Activated gamma-delta T cell treated with Interleukin-2 at 50 U/mL for 16 hours (primary cell): ENCODE measurements at regions not wholly inside any gene's neighbourhood (a gene's known extent, or its start where the extent isn't known, plus 50 kb on each side); places are given as distances from the start of the nearest gene placed in this dataset.
"Not testable (repeated sequence)": the region's sequence is repeated elsewhere in the genome, so short reads cannot be mapped to it uniquely, and the experiment has no call there.

ENCODE experiments used
- DNase-seq: peaks from one replicate; pipeline ENCODE4 v3.0.0-alpha.2; 2020

DNA sequence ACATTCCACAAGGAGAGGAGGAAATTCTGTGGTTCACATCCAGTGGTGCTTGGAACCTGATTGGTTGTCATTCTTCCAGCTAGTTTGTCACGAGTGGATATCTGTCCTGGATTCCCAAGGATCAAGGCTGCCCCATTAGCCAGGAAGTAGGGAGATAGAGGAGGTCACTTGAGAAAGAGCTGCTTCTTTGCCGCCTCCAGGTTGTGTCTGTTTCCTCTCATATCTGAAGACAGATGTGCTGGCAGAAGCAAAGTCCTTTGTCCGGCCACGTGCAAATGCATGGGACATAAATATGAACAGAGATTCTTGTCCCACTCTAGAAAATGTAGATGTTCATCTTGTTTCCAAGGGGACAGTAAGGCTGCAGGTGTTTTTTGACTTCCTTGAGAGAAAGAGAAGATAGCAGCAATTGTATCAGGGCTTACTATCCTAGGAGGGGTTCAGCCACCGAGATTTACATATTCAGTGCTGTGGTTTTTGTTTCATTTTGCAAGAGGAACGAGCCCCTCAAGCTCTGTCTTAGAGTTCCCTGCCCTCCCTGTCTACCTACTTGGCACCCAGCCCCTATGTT, 174.4 kb downstream of the RPIA start:
- no peak for DNase-seq

DNA sequence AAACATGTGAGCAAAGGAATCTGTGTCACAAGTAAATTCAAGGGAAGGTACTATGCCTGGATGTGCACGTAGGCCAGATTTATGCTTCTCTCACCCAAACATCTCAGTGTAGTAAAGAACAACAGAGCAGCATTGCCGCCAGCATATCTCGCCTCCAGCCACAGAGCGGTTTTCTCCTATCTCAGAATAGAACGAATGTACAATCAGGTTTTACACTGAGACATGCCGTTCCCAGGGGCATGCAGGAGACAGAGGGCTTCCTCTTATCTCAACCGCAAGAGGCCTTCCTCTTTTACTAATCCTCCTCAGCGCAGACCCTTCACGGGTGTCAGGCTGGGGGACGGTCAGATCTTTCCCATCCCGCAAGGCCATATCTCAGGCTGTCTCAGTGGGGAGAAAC, 175.3 kb downstream of the RPIA start:
- DNase-seq: no peak

- no peak for DNase-seq
These were observed 177.4 kb downstream of the RPIA start for GRCh38 chr2:88868861-88869260.

GRCh38 chr2:88870267-88870839, 178.9 kb downstream of the RPIA start:
- no peak for DNase-seq

DNA sequence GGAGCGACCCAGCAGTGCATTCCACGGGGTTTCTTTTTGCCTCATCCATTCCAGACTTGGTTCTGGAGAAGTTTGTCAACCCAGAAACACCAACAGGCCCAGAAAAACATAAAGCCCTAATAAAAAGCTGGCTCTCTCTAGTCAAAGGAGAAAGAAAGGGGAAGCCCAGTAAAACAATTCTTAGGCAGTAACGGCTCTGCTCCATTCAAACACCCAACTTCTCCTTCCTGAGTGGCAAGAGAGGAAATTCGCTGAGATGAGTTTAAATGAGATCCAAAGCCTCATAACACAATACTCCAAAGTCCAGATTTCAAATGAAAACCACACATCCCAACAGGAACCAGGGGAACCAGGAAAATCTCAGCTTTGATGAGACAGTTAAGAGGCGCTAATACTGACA, 179.9 kb downstream of the RPIA start:
- DNase-seq: no peak

DNA sequence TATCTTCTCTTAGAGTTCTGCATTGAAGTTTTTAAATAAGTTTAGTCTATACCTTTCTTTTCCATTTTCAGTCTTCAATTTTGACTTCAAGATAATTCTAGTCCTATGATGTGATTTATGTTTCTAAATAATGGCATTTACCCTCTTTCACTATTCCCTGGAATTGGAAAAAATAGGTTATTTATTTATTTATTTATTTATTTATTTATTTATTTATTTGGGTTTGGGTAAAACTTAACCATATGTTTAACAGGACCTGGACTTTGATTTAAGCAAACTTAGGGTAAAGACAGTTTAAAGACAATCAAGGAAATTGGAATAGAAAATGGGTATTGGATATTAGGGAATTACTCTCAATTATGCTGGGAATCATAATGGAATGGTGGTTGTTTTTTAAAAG, 182.1 kb downstream of the RPIA start:
- DNase-seq: no peak

DNA sequence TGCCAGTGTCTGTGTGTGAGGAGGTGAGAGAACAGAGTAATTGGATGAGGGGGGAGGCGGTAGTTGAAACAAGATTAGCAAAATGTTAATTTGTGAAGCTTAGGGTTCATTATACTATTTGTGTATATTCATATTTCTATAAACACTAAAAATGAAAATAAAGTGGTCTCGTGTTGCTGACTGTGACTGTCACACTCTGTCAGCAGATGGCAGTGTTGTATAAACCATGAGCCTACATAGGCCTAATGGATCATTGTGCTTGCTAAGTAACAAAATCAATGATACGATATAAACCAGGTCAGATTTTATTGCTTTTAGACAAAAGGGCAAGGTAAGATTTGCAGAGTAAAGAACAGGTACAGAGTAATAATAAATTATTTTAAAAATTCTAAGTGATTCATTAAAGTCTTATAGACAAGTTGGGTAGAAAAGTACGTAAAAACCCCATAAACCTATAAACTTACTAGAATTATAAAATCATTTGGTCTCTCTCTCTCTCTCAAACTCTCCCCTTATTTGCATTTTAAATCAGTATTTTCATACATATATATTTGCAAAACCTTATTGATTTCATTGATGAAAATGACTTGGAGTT, 182.7 kb downstream of the RPIA start:
- DNase-seq: peak; percentile 28

DNA sequence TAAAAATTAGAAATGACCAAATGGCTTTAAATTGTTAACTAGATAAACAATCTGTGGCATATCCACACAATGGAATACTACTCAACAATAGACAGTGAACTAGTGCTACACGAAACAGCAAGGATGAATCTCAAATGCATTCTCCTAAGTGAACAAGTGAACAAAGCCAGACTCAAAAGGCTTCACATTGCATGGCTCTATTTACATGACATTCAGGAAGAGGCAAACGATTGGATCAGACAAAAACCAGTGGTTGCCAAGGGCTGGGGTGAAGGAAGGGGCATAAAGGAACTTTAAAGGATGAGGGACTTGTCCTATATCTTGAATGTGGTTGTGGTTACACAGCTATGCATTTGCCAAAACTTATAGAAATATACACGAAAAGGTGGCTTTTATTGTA, 184.3 kb downstream of the RPIA start:
- no peak for DNase-seq

GRCh38 chr2:88880441-88880953, 189.0 kb downstream of the RPIA start:
- peak; percentile 22 for DNase-seq

- no peak for DNase-seq
These were observed 193.8 kb downstream of the RPIA start for GRCh38 chr2:88885275-88885674.

- DNase-seq: no peak
These were observed 194.4 kb downstream of the RPIA start for GRCh38 chr2:88885679-88886416.

GRCh38 chr2:88887466-88887865, 196.0 kb downstream of the RPIA start:
- DNase-seq: not testable (repeated sequence)

- no peak for DNase-seq
These were observed 200.7 kb downstream of the RPIA start for GRCh38 chr2:88892207-88892606.

DNA sequence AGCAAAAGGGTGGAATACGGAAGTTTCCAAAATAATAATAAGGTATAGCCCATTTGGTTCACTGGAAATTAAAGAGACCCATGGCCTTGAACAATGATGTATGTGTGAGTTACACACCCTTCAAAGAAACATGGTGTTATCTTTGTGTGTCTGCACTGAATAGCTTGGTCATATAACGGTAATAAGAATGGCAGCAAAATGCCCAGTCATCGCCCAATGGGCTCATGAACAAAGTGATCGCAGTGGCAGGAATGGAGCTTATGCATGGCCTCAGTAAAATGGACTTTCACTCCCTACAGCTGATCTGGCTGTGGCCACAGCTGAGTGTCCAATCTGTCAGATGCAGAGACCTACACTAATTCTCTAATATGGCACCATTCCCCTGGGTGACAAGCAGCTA, 201.3 kb downstream of the RPIA start:
- no peak for DNase-seq

GRCh38 chr2:88896971-88897370, 205.5 kb downstream of the RPIA start:
- DNase-seq: no peak

DNA sequence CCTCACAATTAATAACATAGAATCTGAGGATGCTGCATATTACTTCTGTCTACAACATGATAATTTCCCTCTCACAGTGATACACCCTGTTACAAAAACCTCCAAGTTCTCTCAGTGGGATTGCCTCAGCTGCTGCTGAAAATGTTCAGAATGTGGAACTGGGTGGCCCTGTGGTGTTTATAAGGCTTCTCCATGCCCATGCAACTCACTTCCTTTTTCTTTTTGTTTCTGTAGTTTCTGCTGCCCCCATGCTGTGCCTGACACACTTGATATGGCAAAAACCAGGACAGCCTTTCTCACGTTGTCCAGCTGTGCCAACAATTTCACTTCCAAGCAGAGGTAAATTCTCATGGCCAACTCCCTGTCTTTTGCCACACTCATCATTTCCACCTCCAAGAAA, 206.2 kb downstream of the RPIA start:
- DNase-seq: no peak

DNA sequence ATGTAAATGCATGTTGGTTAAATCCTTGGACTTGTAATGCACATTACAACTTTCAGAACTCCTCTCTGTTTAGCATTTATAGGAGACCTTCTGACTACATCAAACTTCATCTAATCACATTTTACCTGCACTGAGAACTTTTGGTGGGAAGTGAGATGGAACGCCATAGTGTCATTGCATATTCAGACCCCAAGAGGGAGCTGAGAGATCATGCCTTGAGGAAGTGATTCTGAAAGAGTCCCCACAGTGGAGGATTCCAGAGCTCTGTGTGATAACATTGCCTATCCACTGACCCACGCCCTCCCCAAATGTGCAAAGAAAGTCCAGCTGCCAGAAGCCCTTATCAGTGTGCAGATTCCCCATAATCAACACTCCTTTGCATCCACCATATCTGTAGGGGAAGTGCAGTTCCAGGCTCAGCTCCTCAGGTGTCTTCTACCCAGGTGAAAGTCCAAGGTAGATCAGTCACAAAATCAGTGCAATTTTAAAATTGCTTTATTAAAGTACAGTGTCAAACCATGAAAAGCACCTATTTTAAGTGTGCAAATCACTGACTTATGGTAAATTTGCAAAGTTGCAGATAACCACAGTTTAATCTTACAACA, 212.4 kb downstream of the RPIA start:
- no peak for DNase-seq

- DNase-seq: no peak
These were observed 221.8 kb downstream of the RPIA start for GRCh38 chr2:88913280-88913679.

DNA sequence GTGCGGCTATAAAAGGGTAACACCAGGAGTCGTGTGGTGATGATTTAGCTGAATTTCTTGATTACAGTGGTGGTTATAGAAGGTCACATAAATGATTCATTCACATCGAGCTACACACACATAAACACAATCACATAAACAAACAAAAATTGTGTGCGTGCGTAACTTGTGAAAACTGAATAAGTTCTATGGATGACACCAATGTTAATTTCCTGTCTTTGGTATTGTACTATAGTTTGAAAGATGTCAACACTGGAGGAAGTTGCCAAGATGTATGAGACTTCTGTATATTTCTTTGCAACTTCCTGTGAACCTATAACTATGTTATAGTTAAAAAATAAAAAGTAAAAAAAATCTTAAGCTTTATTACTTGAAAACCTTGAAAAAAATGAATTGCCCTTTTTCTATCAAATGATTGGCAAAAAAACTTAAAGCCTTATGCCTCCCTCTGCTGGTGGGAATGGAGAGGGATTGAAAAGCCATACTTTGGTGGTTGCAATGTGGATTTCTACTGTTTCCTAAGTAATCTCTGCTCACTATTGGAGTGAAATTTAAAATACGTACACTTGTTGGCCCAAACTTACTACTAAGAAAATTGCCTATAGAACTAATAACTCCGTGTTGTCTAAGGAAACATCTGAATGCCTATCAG, 227.7 kb downstream of the RPIA start:
- DNase-seq: no peak

DNA sequence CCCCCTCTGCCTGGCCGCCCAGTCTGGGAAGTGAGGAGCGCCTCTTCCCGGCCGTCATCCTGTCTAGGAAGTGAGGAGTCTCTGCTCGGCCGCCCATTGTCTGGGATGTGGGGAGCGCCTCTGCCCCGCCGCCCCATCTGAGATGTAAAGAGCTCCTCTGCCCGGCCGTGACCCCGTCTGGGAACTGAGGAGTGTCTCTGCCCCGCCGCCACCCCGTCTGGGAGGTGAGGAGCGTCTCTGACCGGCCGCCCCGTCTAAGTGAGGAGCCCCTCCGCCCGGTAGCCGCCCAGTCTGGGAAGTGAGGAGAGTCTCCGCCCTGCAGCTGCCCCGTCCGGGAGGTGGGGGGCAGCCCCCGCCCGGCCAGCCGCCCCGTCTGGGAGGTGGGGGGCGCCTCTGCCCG, 228.9 kb downstream of the RPIA start:
- not testable (repeated sequence) for DNase-seq

DNA sequence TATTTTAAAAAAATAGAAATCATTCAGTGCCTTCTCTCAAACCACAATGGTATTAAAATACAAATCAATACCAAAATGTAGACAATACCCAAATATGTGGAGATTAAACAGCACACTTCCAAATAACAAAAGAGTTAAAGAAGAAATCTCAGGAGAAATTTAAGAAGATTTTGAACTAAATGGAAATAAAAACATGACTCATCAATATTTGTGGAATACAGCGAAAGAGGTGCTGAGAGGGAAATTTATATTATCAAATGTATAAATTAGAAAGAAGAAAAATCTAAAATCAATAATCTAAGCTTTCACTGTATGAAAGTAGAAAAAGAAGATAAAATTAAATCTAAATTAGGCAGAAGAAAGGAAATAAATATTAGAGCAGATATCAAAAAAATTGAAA, 233.1 kb downstream of the RPIA start:
- no peak for DNase-seq

DNA sequence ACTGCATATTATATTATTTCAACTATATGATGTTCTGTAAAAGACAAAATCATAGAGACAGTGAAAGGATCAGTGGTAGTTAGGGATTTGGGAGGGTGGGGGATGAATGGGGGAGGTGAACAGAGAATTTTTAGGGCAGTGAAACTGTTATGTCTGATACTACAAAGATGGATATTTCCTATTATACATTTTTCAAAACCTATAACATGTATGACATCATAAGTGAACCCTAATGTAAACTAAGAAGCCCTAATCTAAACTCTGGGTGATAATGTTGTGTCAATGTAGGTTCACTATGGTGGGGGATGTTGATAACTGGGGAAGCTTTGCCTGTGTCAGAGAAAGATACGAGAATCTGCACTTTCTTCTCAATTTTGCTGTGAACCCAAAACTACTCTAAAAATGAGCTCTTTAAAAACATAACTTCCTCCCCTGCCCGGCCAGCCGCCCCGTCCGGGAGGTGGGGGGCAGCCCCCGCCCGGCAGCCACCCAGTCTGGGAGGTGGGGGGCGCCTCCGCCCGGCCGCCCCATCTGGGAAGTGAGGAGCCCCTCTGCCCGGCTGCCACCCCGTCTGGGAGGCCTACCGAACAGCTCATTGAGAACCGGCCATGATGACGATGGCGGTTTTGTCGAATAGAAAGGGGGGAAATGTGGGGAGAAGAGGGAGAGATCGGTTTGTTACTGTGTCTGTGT, 234.4 kb downstream of the RPIA start:
- no peak for DNase-seq
